ENCODE measurements at regions not wholly inside any gene's neighbourhood (a gene's known extent, or its start where the extent isn't known, plus 50 kb on each side); places are given as distances from the start of the nearest gene placed in this dataset.

DNA sequence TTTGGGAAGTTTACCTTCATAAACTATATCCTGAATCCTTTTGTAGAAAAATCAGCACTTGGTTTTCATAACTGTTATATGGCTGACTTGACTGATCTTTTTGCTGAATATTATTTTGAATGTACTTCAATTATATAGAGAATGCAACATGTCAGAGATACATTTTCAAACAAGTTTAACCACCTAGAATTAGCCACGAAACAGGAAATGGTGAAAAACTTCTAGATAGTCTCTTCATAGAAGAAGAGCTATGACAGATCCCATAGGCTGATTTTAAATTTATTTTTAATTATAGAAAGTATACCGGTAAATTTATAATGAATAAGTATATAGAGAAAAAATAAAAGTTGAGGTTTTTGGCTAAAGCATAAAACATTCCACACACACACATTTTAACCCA, 436.8 kb upstream of the DPPA4 start:
- H3K27ac ChIP-seq (ENCODE audit: insufficient read length, low read depth, low read length) = no peak overlapping the region
- no peak overlapping the region for H3K4ac ChIP-seq (ENCODE audit: low read depth, low read length)
- H3K27ac Mint-ChIP-seq = no peak overlapping the region
- H3K9ac ChIP-seq (ENCODE audit: extremely low read depth, insufficient read length, low read length) = no peak overlapping the region
- no peak overlapping the region for H3K4me2 ChIP-seq (ENCODE audit: insufficient read depth, insufficient read length, low read length)
- no peak overlapping the region for H2BK12ac ChIP-seq (ENCODE audit: insufficient read length, low read depth, low read length)
- no peak overlapping the region for H3K23ac ChIP-seq (ENCODE audit: insufficient read length, low read depth, low read length)
- H3K4me1 ChIP-seq (ENCODE audit: insufficient read depth, low read length) = no peaks in the 10 kb centered on the region
- no CpG with 5 or more reads among the region's 2 CpGs for WGBS (ENCODE audit: extremely low coverage, insufficient read length, low lambda C conversion rate)
- peaks cover 8 to 12% of the 10 kb centered on the region in 2 experiments; a peak in 4 of 5 replicates for H3K9me3 Mint-ChIP-seq
- H3K14ac ChIP-seq (ENCODE audit: insufficient read depth, low read length) = no peak overlapping the region
- H3K4me1 Mint-ChIP-seq = no peaks in the 10 kb centered on the region
- H3K79me2 ChIP-seq (ENCODE audit: insufficient read depth, low read length) = no peaks in the 10 kb centered on the region
- no peaks in the 10 kb centered on the region for H3K9me3 ChIP-seq (ENCODE audit: control insufficient read depth, low read depth, low read length)
- no peak overlapping the region for H2BK120ac ChIP-seq (ENCODE audit: low read depth, low read length, poor library complexity, severe bottlenecking)
- no peaks in the 10 kb centered on the region for H4K20me1 ChIP-seq (ENCODE audit: control insufficient read depth, insufficient read depth, insufficient read length)
- H2BK15ac ChIP-seq (ENCODE audit: low read depth, low read length) = no peak overlapping the region
- no peaks in the 10 kb centered on the region for H3K27me3 Mint-ChIP-seq (ENCODE audit: low read depth)
- no peaks in the 10 kb centered on the region for H3K79me1 ChIP-seq (ENCODE audit: insufficient read depth, low read depth, low read length, poor library complexity, severe bottlenecking)
- H4K91ac ChIP-seq (ENCODE audit: insufficient read length, low read depth, low read length) = no peak overlapping the region
- H3K36me3 Mint-ChIP-seq (ENCODE audit: insufficient read depth in 1 of 3, low read depth in 3 of 3) = peaks cover 3 to 7% (median 5%) of the 10 kb centered on the region in 3 experiments; a peak in 4 of 7 replicates
- no peak overlapping the region for H2BK5ac ChIP-seq (ENCODE audit: insufficient read length, low read length)
- no peak overlapping the region for H3K56ac ChIP-seq (ENCODE audit: insufficient read length, low read depth, low read length)
- no peak overlapping the region for H2BK20ac ChIP-seq (ENCODE audit: low read depth, low read length, poor library complexity, severe bottlenecking)
- H4K8ac ChIP-seq (replicated peaks; ENCODE audit: insufficient read length, low read depth, low read length) = no peak overlapping the region
- no peak for DNase-seq
- H2AK5ac ChIP-seq (ENCODE audit: insufficient read length, low read length) = no peak overlapping the region
- no peak overlapping the region for H4K5ac ChIP-seq (ENCODE audit: insufficient read length, low read depth, low read length)
- H3K23me2 ChIP-seq (ENCODE audit: insufficient read length, low read depth, low read length, poor library complexity, severe bottlenecking) = no peaks in the 10 kb centered on the region
- no peak for TF ChIP-seq CTCF (conservative IDR thresholded peaks at IDR 0.05)
- no peak overlapping the region for H3K18ac ChIP-seq (ENCODE audit: insufficient read length, low read depth, low read length)
- H3K27me3 ChIP-seq (ENCODE audit: insufficient read depth, low read length) = no peaks in the 10 kb centered on the region
- no peak overlapping the region for H3T11ph ChIP-seq (ENCODE audit: low read length)
- no peak overlapping the region for H2AFZ ChIP-seq (ENCODE audit: low read length)
- no peak overlapping the region for H3K4me3 Mint-ChIP-seq

Measured in H9 (cell line).